ENCODE measurements at regions not wholly inside any gene's neighbourhood (a gene's known extent, or its start where the extent isn't known, plus 50 kb on each side); places are given as distances from the start of the nearest gene placed in this dataset.
A peak's percentile ranks its signal among the peaks of the same experiment; 100 is the strongest.

- no peak for DNase-seq (ENCODE audit: extremely low read depth, low read depth)
- TF ChIP-seq CTCF (IDR thresholded peaks at IDR 0.05; ENCODE audit: low read depth, low read length): no peak
These were observed 479.4 kb downstream of the METTL4 start for GRCh38 chr18:2091937-2092336.

GRCh38 chr18:2096551-2096950, 474.8 kb downstream of the METTL4 start:
- no peak for TF ChIP-seq CTCF (IDR thresholded peaks at IDR 0.05; ENCODE audit: low read depth, low read length)
- no peak for DNase-seq (ENCODE audit: extremely low read depth, low read depth)

- no peak for TF ChIP-seq CTCF (IDR thresholded peaks at IDR 0.05; ENCODE audit: low read depth, low read length)
These were observed 470.6 kb downstream of the METTL4 start for GRCh38 chr18:2100694-2101213.

GRCh38 chr18:2102022-2102421, 469.3 kb downstream of the METTL4 start:
- no peak for TF ChIP-seq CTCF (IDR thresholded peaks at IDR 0.05; ENCODE audit: low read depth, low read length)
- no peak for DNase-seq (ENCODE audit: extremely low read depth, low read depth)

More at GRCh38 chr18:2100694-2101213, 470.6 kb downstream of the METTL4 start:
- no peak for DNase-seq (ENCODE audit: extremely low read depth, low read depth)

GRCh38 chr18:2103299-2103698, 468.0 kb downstream of the METTL4 start:
- no peak for TF ChIP-seq CTCF (IDR thresholded peaks at IDR 0.05; ENCODE audit: low read depth, low read length)
- DNase-seq (ENCODE audit: extremely low read depth, low read depth): no peak

- TF ChIP-seq CTCF (IDR thresholded peaks at IDR 0.05; ENCODE audit: low read depth, low read length): peak; percentile 80
- DNase-seq (ENCODE audit: extremely low read depth, low read depth): peak; percentile 14
These were observed 466.5 kb downstream of the METTL4 start for GRCh38 chr18:2104620-2105462.

- no peak for DNase-seq (ENCODE audit: extremely low read depth, low read depth)
- TF ChIP-seq CTCF (IDR thresholded peaks at IDR 0.05; ENCODE audit: low read depth, low read length): no peak
These were observed 462.7 kb downstream of the METTL4 start for GRCh38 chr18:2108591-2108990.

Data from AG09319 (cell line).